ENCODE measurements at regions not wholly inside any gene's neighbourhood (a gene's known extent, or its start where the extent isn't known, plus 50 kb on each side); places are given as distances from the start of the nearest gene placed in this dataset.

DNA sequence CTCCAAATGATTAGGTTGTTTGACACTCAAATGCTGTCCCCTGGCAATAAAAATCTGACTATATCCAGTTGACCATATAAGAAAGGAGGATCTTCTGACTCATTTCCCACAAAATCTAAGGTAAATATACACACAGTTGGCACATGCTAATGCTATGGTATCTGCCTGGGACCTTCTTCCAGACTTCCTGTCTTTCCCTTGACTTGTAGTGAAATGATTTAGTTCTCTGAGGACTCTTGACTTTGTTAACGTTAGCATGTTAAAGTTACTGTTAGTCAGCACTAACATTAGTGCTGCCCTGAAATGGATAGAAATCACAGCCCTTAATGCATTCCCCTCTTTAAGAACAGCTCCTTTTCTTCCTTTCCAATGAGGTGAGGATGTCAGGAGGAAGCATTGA is 124.3 kb upstream of the LSAMP start:
- POLR2A ChIA-PET (ENCODE audit: unreplicated experiment), result no interaction called here

DNA sequence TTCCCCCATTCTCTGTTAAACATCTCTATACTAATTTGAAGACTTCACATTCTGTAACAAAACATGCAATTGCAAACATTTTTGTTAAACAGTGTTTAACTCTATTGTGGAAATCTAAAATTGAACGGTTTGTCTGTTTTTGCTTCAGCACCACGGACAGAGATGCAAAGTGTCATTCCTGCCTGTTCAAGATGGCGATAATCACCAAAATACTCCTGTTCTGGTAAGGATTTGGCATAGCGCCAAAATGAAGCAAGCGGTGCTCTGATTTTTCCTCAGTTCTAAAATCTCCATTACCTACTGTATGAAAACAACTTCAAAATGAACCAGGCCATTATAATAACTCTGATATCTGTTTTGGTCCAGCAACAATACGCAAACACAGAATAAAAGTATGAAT is 129.7 kb upstream of the TUSC7 start:
- no peak overlapping the region for H3K4me2 ChIP-seq
- 0 out of 2 replicates have a peak, but pooled peaks cover 3% of the 10 kb centered on the region for H3K9me2 ChIP-seq (ENCODE audit: insufficient read depth)
- H3K9me3 ChIP-seq (ENCODE audit: insufficient read depth, low read depth), result no peaks in the 10 kb centered on the region
- H2AFZ ChIP-seq, result no peak overlapping the region
- CTCF ChIA-PET, result no interaction called here
- TF ChIP-seq EZH2 (IDR thresholded peaks at IDR 0.05; ENCODE audit: low read depth), result no peak
- TF ChIP-seq CTCF (conservative IDR thresholded peaks at IDR 0.05), result no peak
- BruUV-seq (replicated peaks), result no TSS peak
- H3K27ac ChIP-seq, result no peak overlapping the region
- H3K79me2 ChIP-seq (ENCODE audit: low read depth), result no peaks in the 10 kb centered on the region
- no peaks in the 10 kb centered on the region for H3K4me1 ChIP-seq (replicated peaks; ENCODE audit: insufficient read depth)
- POLR2A ChIA-PET (ENCODE audit: unreplicated experiment), result no interaction called here
- no peaks in the 10 kb centered on the region for H3K36me3 ChIP-seq (ENCODE audit: low read depth)
- no peaks in the 10 kb centered on the region for H3K27me3 ChIP-seq (ENCODE audit: insufficient read depth, low read depth)
- no peaks in the 10 kb centered on the region for H4K20me1 ChIP-seq (ENCODE audit: insufficient read depth)
- intact Hi-C loops (cut with micrococcal nuclease; ENCODE audit: unreplicated experiment), result no loop called here
- DNase-seq, result no peak
- H3K4me3 ChIP-seq, result no peak overlapping the region
- no peaks in the 10 kb centered on the region for H3F3A ChIP-seq (ENCODE audit: insufficient read depth, low read depth)

More for the DNA sequence above, 124.3 kb upstream of the LSAMP start:
- BruUV-seq (replicated peaks), result no TSS peak
- H4K20me1 ChIP-seq (ENCODE audit: insufficient read depth), result no peaks in the 10 kb centered on the region
- no peaks in the 10 kb centered on the region for H3K27me3 ChIP-seq (ENCODE audit: insufficient read depth, low read depth)
- H3K27ac ChIP-seq, result no peak overlapping the region
- no peak overlapping the region for H3K4me2 ChIP-seq
- no peaks in the 10 kb centered on the region for H3K79me2 ChIP-seq (ENCODE audit: low read depth)
- no peak overlapping the region for H2AFZ ChIP-seq
- H3K36me3 ChIP-seq (ENCODE audit: low read depth), result no peaks in the 10 kb centered on the region
- no peak for DNase-seq
- no peak overlapping the region for H3K4me3 ChIP-seq
- no peaks in the 10 kb centered on the region for H3K9me3 ChIP-seq (ENCODE audit: insufficient read depth, low read depth)
- H3F3A ChIP-seq (ENCODE audit: insufficient read depth, low read depth), result no peaks in the 10 kb centered on the region
- CTCF ChIA-PET, result no interaction called here
- H3K4me1 ChIP-seq (replicated peaks; ENCODE audit: insufficient read depth), result no peaks in the 10 kb centered on the region
- intact Hi-C loops (cut with micrococcal nuclease; ENCODE audit: unreplicated experiment), result no loop called here
- no peak for TF ChIP-seq EZH2 (IDR thresholded peaks at IDR 0.05; ENCODE audit: low read depth)
- TF ChIP-seq CTCF (conservative IDR thresholded peaks at IDR 0.05), result no peak
- no peaks in the 10 kb centered on the region for H3K9me2 ChIP-seq (ENCODE audit: insufficient read depth)

DNA sequence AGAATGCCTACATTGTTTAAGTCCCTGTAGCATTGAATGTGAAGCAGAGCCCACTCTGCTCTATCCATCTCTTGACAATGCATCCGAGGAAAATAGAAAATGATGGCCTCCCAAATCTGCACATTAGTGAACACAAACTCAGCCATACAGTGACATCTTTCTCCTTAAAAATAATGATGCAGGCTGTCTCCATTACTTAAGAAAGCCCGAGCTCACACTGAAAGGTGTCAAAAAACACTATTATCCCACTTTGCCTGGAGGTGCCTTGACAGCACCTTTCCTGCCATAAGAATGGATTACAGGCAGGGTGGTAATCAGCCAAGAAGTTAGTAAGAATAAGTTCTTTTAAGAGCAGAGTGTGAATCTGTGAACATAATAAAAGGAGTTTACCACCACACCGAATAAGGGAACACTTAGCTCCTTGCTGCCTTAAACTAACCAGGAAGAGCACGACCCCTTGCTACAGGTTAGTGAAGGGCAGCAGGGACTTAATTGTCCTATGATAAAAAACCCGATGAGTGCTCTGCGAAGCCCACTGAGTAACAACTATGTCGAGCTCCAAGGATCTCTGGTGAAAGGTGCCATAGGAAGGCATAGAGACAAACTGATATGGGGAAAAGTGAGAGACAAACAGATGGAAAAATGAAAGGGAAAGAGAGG is 123.2 kb upstream of the TUSC7 start:
- Histone ChIP-seq H3K79me2 (ENCODE audit: low read depth) (no peaks in the 10 kb centered on the region), H3F3A (ENCODE audit: insufficient read depth, low read depth) (no peaks in the 10 kb centered on the region), H2AFZ (no peak overlapping the region), H3K9me3 (ENCODE audit: insufficient read depth, low read depth) (no peaks in the 10 kb centered on the region), H3K36me3 (ENCODE audit: low read depth) (no peaks in the 10 kb centered on the region), H3K27me3 (ENCODE audit: insufficient read depth, low read depth) (no peaks in the 10 kb centered on the region), H3K9me2 (ENCODE audit: insufficient read depth) (no peaks in the 10 kb centered on the region), H3K4me3 (no peak overlapping the region), H3K4me2 (no peak overlapping the region), H3K4me1 (replicated peaks; ENCODE audit: insufficient read depth) (no peaks in the 10 kb centered on the region), H4K20me1 (ENCODE audit: insufficient read depth) (no peaks in the 10 kb centered on the region), H3K27ac (no peak overlapping the region)
- CTCF ChIA-PET, result no interaction called here
- TF ChIP-seq CTCF (conservative IDR thresholded peaks at IDR 0.05) (no peak), EZH2 (IDR thresholded peaks at IDR 0.05; ENCODE audit: low read depth) (no peak)
- no peak for DNase-seq
- POLR2A ChIA-PET (ENCODE audit: unreplicated experiment), result no interaction called here
- intact Hi-C loops (cut with micrococcal nuclease; ENCODE audit: unreplicated experiment), result no loop called here
- no TSS peak for BruUV-seq (replicated peaks)
